ENCODE measurements at regions not wholly inside any gene's neighbourhood (a gene's known extent, or its start where the extent isn't known, plus 50 kb on each side); places are given as distances from the start of the nearest gene placed in this dataset.
"Not testable (repeated sequence)": the region's sequence is repeated elsewhere in the genome, so short reads cannot be mapped to it uniquely, and the experiment has no call there.

DNA sequence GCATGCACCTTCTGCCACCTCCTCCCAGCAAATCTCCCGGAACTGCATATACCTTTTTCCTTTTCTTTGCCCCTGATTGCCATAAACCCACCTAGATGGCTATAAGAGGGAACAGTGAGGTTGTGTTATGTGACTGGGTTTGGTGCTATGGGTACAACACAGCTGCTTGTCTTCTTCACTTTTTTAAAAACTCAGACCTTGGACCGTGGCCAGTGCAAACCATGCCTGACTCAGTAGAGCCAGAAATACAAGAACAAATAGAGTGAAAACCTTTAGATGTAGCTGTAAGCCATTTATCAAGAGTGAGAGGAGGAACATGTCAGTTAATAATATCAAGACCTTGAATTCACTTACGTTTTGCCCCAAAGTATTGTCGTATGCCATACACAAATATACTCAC, 267.4 kb upstream of the CHAC2 start:
- Histone ChIP-seq H3K27me3 (replicated peaks; ENCODE audit: control insufficient read depth, insufficient read depth, low read length, poor library complexity, severe bottlenecking) (no peaks in the 10 kb centered on the region), H3K36me3 (ENCODE audit: control insufficient read depth, insufficient read depth, low read length) (no peaks in the 10 kb centered on the region), H3K9me3 (ENCODE audit: control insufficient read depth, low read length) (no peaks in the 10 kb centered on the region), H3K27ac (ENCODE audit: insufficient read depth, low read length, poor library complexity, severe bottlenecking) (no peak overlapping the region), H3K4me1 (ENCODE audit: control insufficient read depth, insufficient read depth, low read length, poor library complexity, severe bottlenecking) (no peaks in the 10 kb centered on the region), H3K4me3 (ENCODE audit: insufficient read depth, low read depth, low read length, poor library complexity, severe bottlenecking) (no peak overlapping the region)
- DNase-seq, result no peak

DNA sequence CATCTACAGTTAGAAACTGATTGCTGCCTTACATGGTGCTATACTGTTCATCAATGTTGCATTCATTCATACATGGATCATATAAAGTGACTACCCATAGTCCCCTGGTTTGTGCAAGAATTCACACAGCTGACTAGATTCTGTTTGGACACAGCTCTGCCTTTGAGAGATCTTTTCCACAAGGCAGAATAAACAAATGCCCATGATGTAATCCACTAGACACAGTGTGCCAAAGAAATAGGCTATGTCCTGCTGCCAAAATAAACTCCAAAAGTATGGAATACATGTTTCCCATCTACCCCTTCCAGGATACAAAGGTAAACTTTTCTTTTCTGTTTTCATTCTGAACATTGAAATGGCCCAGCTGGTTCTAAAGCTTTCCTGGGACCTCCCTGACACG, 269.4 kb upstream of the CHAC2 start:
- no peaks in the 10 kb centered on the region for H3K4me1 ChIP-seq (ENCODE audit: control insufficient read depth, insufficient read depth, low read length, poor library complexity, severe bottlenecking)
- DNase-seq, result no peak
- H3K27me3 ChIP-seq (replicated peaks; ENCODE audit: control insufficient read depth, insufficient read depth, low read length, poor library complexity, severe bottlenecking), result no peaks in the 10 kb centered on the region
- no peak overlapping the region for H3K4me3 ChIP-seq (ENCODE audit: insufficient read depth, low read depth, low read length, poor library complexity, severe bottlenecking)
- no peak overlapping the region for H3K27ac ChIP-seq (ENCODE audit: insufficient read depth, low read length, poor library complexity, severe bottlenecking)
- no peaks in the 10 kb centered on the region for H3K36me3 ChIP-seq (ENCODE audit: control insufficient read depth, insufficient read depth, low read length)
- H3K9me3 ChIP-seq (ENCODE audit: control insufficient read depth, low read length), result no peaks in the 10 kb centered on the region

DNA sequence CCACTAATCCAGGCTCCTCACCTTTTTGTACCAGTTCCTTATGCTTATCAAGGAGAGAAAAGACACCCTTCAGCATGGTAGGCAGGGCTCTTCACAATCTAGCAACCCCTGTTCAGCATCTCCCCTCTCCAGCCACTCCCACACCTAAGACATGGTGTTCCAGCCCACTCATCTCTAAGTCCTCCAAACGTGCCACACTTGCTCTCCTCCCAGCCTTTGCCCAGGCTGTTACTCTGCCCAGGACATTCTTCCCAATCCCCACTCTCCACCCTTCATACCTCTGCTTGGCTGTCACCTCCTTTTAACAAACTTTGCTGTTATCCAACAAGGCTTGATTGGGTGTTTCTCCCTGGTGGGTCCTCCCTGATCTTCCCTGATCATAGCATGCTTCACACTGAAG, 270.6 kb upstream of the CHAC2 start:
- Histone ChIP-seq H3K4me3 (ENCODE audit: insufficient read depth, low read depth, low read length, poor library complexity, severe bottlenecking) (no peak overlapping the region), H3K4me1 (ENCODE audit: control insufficient read depth, insufficient read depth, low read length, poor library complexity, severe bottlenecking) (no peaks in the 10 kb centered on the region), H3K36me3 (ENCODE audit: control insufficient read depth, insufficient read depth, low read length) (no peaks in the 10 kb centered on the region), H3K9me3 (ENCODE audit: control insufficient read depth, low read length) (no peaks in the 10 kb centered on the region), H3K27ac (ENCODE audit: insufficient read depth, low read length, poor library complexity, severe bottlenecking) (no peak overlapping the region), H3K27me3 (replicated peaks; ENCODE audit: control insufficient read depth, insufficient read depth, low read length, poor library complexity, severe bottlenecking) (no peaks in the 10 kb centered on the region)
- no peak for DNase-seq

DNA sequence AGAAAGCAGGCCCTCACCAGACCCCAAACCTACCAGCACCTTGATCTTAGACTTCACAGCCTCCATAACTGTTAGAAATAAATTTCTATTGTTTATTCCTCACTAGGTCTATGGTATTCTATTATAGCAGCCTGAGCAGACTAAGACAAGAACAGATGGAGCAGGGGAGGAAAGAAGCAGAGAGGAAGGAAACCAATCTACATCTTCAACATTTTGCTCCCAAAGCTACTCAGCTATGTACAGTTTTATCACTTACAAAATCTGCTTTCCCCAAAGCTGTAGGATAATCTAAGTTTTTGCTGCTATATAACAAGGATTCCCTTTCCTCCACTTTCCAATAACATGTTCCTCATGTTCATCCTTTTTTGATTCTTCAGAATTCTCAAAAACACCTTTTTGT, 274.4 kb upstream of the CHAC2 start:
- Histone ChIP-seq H3K36me3 (ENCODE audit: control insufficient read depth, insufficient read depth, low read length) (no peaks in the 10 kb centered on the region), H3K4me3 (ENCODE audit: insufficient read depth, low read depth, low read length, poor library complexity, severe bottlenecking) (no peak overlapping the region), H3K4me1 (ENCODE audit: control insufficient read depth, insufficient read depth, low read length, poor library complexity, severe bottlenecking) (no peaks in the 10 kb centered on the region), H3K27ac (ENCODE audit: insufficient read depth, low read length, poor library complexity, severe bottlenecking) (no peak overlapping the region), H3K9me3 (ENCODE audit: control insufficient read depth, low read length) (no peaks in the 10 kb centered on the region), H3K27me3 (replicated peaks; ENCODE audit: control insufficient read depth, insufficient read depth, low read length, poor library complexity, severe bottlenecking) (no peaks in the 10 kb centered on the region)
- DNase-seq, result no peak

DNA sequence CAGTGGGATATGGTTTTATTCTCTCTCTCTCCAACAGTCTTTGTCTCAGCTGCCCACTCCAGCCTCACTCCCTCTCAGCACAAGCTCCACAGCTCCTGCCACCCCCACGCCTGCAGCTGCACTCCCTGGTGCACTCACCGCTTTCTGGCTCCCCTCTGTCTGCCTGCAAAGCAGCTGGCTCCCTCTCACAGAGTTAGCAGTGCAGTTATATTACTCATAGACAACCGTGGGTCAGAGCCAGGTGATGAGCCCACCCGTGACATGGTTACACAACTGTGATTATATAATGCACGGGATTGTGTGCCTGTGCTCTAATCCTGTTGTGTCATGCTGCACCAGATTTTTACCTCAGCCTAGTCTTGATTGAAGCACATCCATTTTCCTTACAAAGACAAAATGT, 276.9 kb upstream of the CHAC2 start:
- Histone ChIP-seq H3K27me3 (replicated peaks; ENCODE audit: control insufficient read depth, insufficient read depth, low read length, poor library complexity, severe bottlenecking) (no peaks in the 10 kb centered on the region), H3K9me3 (ENCODE audit: control insufficient read depth, low read length) (no peaks in the 10 kb centered on the region), H3K4me1 (ENCODE audit: control insufficient read depth, insufficient read depth, low read length, poor library complexity, severe bottlenecking) (no peaks in the 10 kb centered on the region), H3K36me3 (ENCODE audit: control insufficient read depth, insufficient read depth, low read length) (no peaks in the 10 kb centered on the region), H3K4me3 (ENCODE audit: insufficient read depth, low read depth, low read length, poor library complexity, severe bottlenecking) (no peak overlapping the region), H3K27ac (ENCODE audit: insufficient read depth, low read length, poor library complexity, severe bottlenecking) (no peak overlapping the region)
- DNase-seq, result no peak

DNA sequence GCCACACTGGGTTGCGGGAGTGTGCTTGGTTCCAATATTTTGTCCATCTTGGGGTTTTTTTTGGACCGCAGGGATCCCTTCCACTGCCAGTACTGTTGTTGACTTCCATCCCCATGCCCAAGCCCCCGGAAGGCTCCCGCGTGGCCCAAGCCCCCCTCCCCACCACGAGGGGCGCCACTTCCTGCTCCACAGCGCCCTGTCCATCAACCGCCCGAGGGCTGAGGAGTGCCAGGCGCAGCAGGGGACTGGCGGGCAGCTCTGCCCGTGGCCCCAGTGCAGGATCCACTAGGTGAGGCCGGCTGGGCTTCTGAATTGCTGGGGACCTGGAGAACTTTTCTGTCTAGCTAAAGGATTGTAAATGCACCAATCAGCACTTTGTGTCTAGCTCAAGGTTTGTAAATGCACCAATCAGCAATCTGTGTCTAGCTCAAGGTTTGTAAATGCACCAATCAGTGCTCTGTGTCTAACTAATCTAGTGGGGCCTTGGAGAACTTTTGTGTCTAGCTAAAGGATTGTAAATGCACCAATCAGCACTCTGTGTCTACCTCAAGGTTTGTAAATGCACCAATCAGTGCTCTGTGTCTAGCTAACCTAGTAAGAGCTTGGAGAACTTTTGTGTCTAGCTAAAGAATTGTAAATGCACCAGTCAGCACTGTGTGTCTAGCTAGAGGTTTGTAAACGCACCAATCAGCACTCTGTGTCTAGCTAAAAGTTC, 281.3 kb upstream of the CHAC2 start:
- not testable (repeated sequence) for H3K36me3 ChIP-seq (ENCODE audit: control insufficient read depth, insufficient read depth, low read length); H3K27me3 ChIP-seq (replicated peaks; ENCODE audit: control insufficient read depth, insufficient read depth, low read length, poor library complexity, severe bottlenecking); DNase-seq; H3K4me3 ChIP-seq (ENCODE audit: insufficient read depth, low read depth, low read length, poor library complexity, severe bottlenecking); H3K9me3 ChIP-seq (ENCODE audit: control insufficient read depth, low read length); H3K27ac ChIP-seq (ENCODE audit: insufficient read depth, low read length, poor library complexity, severe bottlenecking); H3K4me1 ChIP-seq (ENCODE audit: control insufficient read depth, insufficient read depth, low read length, poor library complexity, severe bottlenecking)

DNA sequence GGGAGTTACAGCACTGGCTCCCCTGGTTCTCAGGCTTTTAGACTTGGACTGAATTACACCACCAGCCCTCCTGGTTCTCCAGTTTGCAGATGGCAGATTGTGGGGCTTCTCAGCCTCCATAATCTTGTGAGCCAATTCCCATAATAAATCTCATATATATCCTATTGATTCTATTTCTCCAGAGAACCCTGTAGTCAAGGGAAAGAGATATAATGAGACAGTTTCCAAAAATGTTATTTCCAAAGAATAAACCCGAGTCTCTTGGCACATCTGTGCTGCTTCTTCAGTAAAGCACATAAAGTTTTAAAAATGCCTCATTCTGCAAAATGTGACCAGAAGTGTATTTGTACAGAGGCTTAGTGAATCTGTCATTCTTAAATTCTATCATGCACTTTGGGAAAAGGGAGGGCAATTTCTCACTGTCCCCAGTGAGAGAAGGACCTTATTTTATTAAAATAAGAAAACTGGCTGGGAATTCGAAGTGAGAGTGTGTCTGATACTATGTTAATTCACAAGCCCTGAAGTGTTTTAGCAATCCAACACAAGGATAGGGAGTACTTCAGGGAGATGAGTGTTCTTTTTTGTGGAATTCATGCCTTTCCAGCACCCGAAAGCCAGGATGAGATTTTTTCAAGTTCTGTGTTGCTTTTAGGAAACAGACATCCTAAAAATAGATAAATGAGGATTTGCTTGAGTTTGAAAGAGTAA, 282.4 kb upstream of the CHAC2 start:
- no peaks in the 10 kb centered on the region for H3K36me3 ChIP-seq (ENCODE audit: control insufficient read depth, insufficient read depth, low read length)
- DNase-seq, result no peak
- H3K4me3 ChIP-seq (ENCODE audit: insufficient read depth, low read depth, low read length, poor library complexity, severe bottlenecking), result no peak overlapping the region
- H3K27ac ChIP-seq (ENCODE audit: insufficient read depth, low read length, poor library complexity, severe bottlenecking), result no peak overlapping the region
- no peaks in the 10 kb centered on the region for H3K9me3 ChIP-seq (ENCODE audit: control insufficient read depth, low read length)
- no peaks in the 10 kb centered on the region for H3K4me1 ChIP-seq (ENCODE audit: control insufficient read depth, insufficient read depth, low read length, poor library complexity, severe bottlenecking)
- no peaks in the 10 kb centered on the region for H3K27me3 ChIP-seq (replicated peaks; ENCODE audit: control insufficient read depth, insufficient read depth, low read length, poor library complexity, severe bottlenecking)

DNA sequence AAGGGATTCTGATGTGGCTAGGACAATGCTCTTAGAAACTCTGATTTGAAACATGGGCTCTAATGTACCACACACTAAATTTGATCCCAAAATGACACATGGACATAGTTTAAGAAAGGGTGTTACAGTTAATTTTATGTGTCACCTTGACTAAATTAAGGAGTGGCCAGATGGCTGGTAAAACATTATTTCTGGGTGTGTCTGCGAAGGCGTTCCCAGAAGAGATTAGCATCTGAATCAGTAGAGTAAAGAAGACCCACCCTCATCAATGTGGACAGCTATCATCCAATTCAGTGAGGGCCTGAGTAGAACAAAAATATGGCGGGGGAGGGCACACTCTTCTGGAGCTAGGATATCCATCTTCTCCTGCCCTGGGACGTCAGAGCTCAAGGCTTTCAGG, 283.1 kb upstream of the CHAC2 start:
- H3K9me3 ChIP-seq (ENCODE audit: control insufficient read depth, low read length), result no peaks in the 10 kb centered on the region
- H3K27me3 ChIP-seq (replicated peaks; ENCODE audit: control insufficient read depth, insufficient read depth, low read length, poor library complexity, severe bottlenecking), result no peaks in the 10 kb centered on the region
- H3K27ac ChIP-seq (ENCODE audit: insufficient read depth, low read length, poor library complexity, severe bottlenecking), result no peak overlapping the region
- no peak overlapping the region for H3K4me3 ChIP-seq (ENCODE audit: insufficient read depth, low read depth, low read length, poor library complexity, severe bottlenecking)
- H3K36me3 ChIP-seq (ENCODE audit: control insufficient read depth, insufficient read depth, low read length), result no peaks in the 10 kb centered on the region
- H3K4me1 ChIP-seq (ENCODE audit: control insufficient read depth, insufficient read depth, low read length, poor library complexity, severe bottlenecking), result no peaks in the 10 kb centered on the region
- no peak for DNase-seq

DNA sequence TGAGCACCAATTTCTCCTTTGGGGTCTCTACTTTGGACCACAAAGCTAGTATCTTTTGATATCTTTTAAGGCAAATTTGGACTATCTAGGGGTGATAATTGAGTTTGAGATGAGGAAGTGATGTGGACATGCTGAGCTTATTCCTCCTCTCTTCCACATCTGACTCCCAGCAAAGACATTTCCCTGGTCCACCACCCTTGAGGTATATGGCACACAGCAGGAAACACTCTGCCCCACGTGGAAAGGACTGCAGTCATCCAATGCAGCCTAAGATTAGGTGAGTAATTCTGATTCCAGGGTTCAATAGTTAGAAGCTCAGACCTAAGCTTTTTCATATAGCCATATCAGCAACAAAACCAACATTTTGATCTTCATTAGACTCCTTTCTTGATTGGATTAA, 290.1 kb upstream of the CHAC2 start:
- Histone ChIP-seq H3K36me3 (ENCODE audit: control insufficient read depth, insufficient read depth, low read length) (no peaks in the 10 kb centered on the region), H3K4me1 (ENCODE audit: control insufficient read depth, insufficient read depth, low read length, poor library complexity, severe bottlenecking) (no peaks in the 10 kb centered on the region), H3K27ac (ENCODE audit: insufficient read depth, low read length, poor library complexity, severe bottlenecking) (no peak overlapping the region), H3K27me3 (replicated peaks; ENCODE audit: control insufficient read depth, insufficient read depth, low read length, poor library complexity, severe bottlenecking) (no peaks in the 10 kb centered on the region), H3K9me3 (ENCODE audit: control insufficient read depth, low read length) (no peaks in the 10 kb centered on the region), H3K4me3 (ENCODE audit: insufficient read depth, low read depth, low read length, poor library complexity, severe bottlenecking) (no peak overlapping the region)
- DNase-seq, result no peak

DNA sequence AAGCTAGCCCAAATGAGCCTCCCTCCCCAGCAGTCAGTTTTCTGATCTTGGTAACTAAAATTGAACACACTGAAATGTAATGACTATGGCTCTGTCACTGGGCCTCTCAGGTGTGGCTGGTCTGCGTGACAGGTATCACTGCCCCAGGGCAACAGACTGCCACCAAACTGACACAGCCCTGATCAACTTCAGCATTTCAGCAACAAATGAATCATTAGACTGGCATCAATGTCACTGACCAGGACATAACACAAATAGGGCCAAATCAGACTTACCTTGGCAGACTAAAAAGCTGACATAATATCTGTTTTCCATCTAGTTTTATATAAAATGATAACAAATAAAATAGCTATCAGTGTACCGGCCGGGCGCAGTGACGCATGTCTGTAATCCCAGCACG, 290.8 kb upstream of the CHAC2 start:
- no peaks in the 10 kb centered on the region for H3K4me1 ChIP-seq (ENCODE audit: control insufficient read depth, insufficient read depth, low read length, poor library complexity, severe bottlenecking)
- no peaks in the 10 kb centered on the region for H3K9me3 ChIP-seq (ENCODE audit: control insufficient read depth, low read length)
- DNase-seq, result no peak
- no peaks in the 10 kb centered on the region for H3K36me3 ChIP-seq (ENCODE audit: control insufficient read depth, insufficient read depth, low read length)
- H3K27ac ChIP-seq (ENCODE audit: insufficient read depth, low read length, poor library complexity, severe bottlenecking), result no peak overlapping the region
- no peaks in the 10 kb centered on the region for H3K27me3 ChIP-seq (replicated peaks; ENCODE audit: control insufficient read depth, insufficient read depth, low read length, poor library complexity, severe bottlenecking)
- H3K4me3 ChIP-seq (ENCODE audit: insufficient read depth, low read depth, low read length, poor library complexity, severe bottlenecking), result no peak overlapping the region

Measured in effector memory CD4-positive, alpha-beta T cell (primary cell).